Fibroblast of pulmonary artery (primary cell): ENCODE measurements at regions not wholly inside any gene's neighbourhood (a gene's known extent, or its start where the extent isn't known, plus 50 kb on each side); places are given as distances from the start of the nearest gene placed in this dataset.
A peak's percentile ranks its signal among the peaks of the same experiment; 100 is the strongest.

Experiments used
- DNase-seq: peaks from one replicate; pipeline ENCODE4 v3.0.0-alpha.2; 2010; ENCODE audit warnings: low read depth
- H3K4me3 ChIP-seq: replicated peaks from 2 replicates; pipeline ENCODE4 v1.5.1; 2011; ENCODE audit warnings: low read depth, mild to moderate bottlenecking, control low read depth, low read length, moderate library complexity
- CTCF ChIP-seq: IDR thresholded peaks from 2 replicates; pipeline ENCODE4 v1.5.1; 2011; ENCODE audit warnings: mild to moderate bottlenecking, control low read depth, low read length, inconsistent platforms; ENCODE audit errors: missing control alignments

DNA sequence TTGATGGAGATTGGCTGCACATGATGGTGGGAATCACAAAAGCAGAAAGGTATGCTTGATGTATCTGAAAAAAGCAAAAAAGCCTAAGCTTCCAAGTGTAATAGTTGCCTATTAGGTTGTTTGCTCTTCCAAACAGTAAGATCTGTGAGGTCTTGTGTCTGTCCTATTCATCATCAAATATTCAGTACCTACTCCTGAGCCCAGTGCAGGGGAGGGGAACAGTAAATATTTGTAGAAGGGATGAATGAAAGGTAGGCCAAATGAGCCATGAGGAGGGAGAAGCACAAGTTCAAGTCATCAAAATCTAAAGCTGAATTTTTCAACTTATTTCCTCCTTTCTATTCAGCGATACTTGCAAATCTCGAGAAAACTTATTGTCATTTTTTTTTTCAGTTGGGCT is 153.2 kb upstream of the ETAA1 start:
- no peak for DNase-seq
- no peak overlapping the region for H3K4me3 ChIP-seq
- TF ChIP-seq CTCF, result no peak

GRCh38 chr2:67246791-67247190 is 150.3 kb upstream of the ETAA1 start:
- no peak overlapping the region for H3K4me3 ChIP-seq
- DNase-seq, result no peak
- TF ChIP-seq CTCF, result no peak

DNA sequence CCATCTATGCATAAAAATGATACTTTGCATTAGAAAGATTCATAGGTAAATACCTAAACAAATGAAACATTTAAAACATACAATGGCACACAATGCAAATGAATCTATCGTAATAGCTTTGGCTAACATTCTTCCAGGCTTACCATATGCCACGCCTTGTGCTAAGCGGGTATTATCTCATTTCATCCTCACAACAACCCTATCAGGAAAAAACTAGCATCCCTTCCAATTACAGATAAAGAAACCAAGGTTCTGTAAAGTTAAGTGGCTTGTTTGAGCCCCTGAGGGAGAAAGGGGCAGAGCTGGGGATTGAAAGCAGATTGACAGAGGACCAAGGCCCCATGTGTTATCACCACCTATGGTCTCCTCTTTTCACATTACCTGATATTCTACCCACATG is 145.4 kb upstream of the ETAA1 start:
- no peak overlapping the region for H3K4me3 ChIP-seq
- no peak for DNase-seq
- TF ChIP-seq CTCF, result no peak

GRCh38 chr2:67255933-67256615 is 141.1 kb upstream of the ETAA1 start:
- DNase-seq, result peak; percentile 82
- no peak overlapping the region for H3K4me3 ChIP-seq

DNA sequence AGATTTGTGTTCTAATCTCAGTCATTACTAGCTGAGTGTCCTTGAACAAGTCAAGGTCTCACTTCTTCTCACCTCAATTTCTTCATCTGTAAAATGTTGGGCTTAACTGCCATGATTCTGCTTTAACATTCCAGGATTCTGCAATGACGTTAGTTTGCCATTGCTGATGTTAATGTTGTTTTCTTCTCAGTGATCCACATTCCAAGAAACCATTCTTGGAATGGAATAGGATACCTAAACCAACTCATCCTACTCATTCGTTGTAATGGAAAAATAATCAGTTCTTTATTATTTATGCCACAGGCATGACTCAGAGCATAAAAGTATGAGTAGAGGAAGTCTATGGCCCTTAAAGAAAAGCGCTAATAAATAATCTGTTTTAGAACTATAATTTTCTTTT is 140.2 kb upstream of the ETAA1 start:
- no peak overlapping the region for H3K4me3 ChIP-seq
- no peak for TF ChIP-seq CTCF
- DNase-seq, result peak; percentile 35

More at GRCh38 chr2:67255933-67256615, 141.1 kb upstream of the ETAA1 start:
- no peak for TF ChIP-seq CTCF

DNA sequence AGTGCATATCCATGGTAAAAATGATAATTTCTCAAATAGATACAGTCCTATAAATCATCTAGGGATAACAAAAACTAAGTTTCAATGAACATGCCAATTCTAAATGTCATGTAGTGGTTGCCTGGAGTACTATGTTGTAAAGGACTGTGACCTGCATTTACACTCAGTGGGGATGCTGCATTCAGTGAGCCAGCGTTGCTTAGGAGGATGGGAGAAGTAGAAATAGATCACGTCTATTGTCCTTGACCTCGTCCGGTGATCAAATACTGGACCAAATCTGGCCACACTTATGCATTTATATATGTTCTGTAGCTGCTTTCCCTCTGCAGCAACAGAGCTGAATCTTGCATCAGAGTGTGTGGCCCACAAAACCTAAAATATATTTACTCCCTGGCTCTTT is 139.0 kb upstream of the ETAA1 start:
- no peak overlapping the region for H3K4me3 ChIP-seq
- TF ChIP-seq CTCF, result no peak
- DNase-seq, result no peak

GRCh38 chr2:67258831-67259230 is 138.3 kb upstream of the ETAA1 start:
- no peak for DNase-seq
- TF ChIP-seq CTCF, result no peak
- no peak overlapping the region for H3K4me3 ChIP-seq
